ENCODE measurements at regions not wholly inside any gene's neighbourhood (a gene's known extent, or its start where the extent isn't known, plus 50 kb on each side); places are given as distances from the start of the nearest gene placed in this dataset.

DNA sequence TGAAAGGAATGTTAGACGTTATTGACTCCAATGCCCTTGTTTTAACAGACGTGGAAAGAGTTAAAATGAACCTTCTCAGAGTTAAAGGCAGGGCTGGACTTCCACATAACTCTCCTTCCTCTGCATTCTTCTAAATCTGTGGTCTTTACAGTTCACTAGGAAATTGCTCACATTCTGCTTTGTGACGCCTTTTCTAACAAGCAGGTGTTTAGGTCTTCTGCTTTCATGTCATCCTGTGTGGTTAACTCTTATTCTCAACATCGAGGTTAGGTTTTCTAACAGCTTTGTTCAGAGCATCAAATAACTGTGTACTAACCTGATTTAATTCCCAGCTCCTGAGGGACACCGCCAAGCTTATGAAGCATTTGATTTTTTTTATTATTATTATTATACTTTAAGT lies 81.3 kb upstream of the NT5E start:
- POLR2A ChIA-PET = no interaction called here
- Histone ChIP-seq H3K36me3 (ENCODE audit: control insufficient read depth in 4 of 4, insufficient read depth in 4 of 4, low read length in 3 of 4) (no peaks in the 10 kb centered on the region), H3K27ac (ENCODE audit: insufficient read depth in 1 of 2, low read depth in 1 of 2, low read length in 2 of 2, poor library complexity in 1 of 2, severe bottlenecking in 2 of 2) (no peak overlapping the region), H3K4me3 (ENCODE audit: control insufficient read depth in 1 of 7, extremely low read depth in 1 of 7, insufficient read depth in 4 of 7, low read depth in 2 of 7, low read length in 6 of 7) (no peak overlapping the region), H3K4me1 (ENCODE audit: control extremely low read depth in 1 of 4, control insufficient read depth in 4 of 4, insufficient read depth in 4 of 4, low read length in 3 of 4) (no peaks in the 10 kb centered on the region), H3K9me3 (ENCODE audit: control extremely low read depth in 1 of 5, control insufficient read depth in 4 of 5, insufficient read depth in 2 of 5, low read depth in 1 of 5, low read length in 4 of 5) (no peaks in the 10 kb centered on the region), H3K27me3 (replicated peaks in 2 of 5; ENCODE audit: control insufficient read depth in 4 of 5, insufficient read depth in 5 of 5, low read length in 4 of 5) (no peaks in the 10 kb centered on the region)
- no peak for DNase-seq
- 43% methylated on average over 3 of the region's 5 CpGs for WGBS (ENCODE audit: insufficient coverage)
- CTCF ChIA-PET = no interaction called here

DNA sequence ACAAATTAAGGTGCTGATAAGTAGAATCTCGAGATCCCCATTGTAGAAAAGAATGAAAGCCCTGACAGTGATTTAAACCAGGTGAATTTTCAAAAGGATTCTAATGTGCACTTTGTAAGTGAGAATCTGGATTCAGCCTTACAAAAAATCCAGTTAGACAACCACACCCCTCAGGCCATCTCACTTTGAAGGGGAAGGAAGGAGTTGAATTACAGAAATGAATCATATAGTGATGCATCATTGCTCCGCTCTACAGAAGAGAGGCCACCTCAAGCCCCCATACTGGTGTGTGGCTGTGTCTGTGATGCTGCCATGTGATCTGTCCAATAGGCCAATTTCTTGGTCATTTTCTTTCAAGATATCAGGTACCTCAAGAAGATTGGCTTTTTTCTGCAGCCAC lies 85.5 kb upstream of the NT5E start:
- H3K36me3 ChIP-seq (ENCODE audit: control insufficient read depth in 4 of 4, insufficient read depth in 4 of 4, low read length in 3 of 4) = no peaks in the 10 kb centered on the region
- no peak overlapping the region for H3K4me3 ChIP-seq (ENCODE audit: control insufficient read depth in 1 of 7, extremely low read depth in 1 of 7, insufficient read depth in 4 of 7, low read depth in 2 of 7, low read length in 6 of 7)
- 80% methylated on average over 1 of the region's 2 CpGs for WGBS (ENCODE audit: insufficient coverage)
- no peaks in the 10 kb centered on the region for H3K9me3 ChIP-seq (ENCODE audit: control extremely low read depth in 1 of 5, control insufficient read depth in 4 of 5, insufficient read depth in 2 of 5, low read depth in 1 of 5, low read length in 4 of 5)
- POLR2A ChIA-PET = no interaction called here
- peak in 2 of 3 donors; percentile 20 to 29 for DNase-seq
- H3K27ac ChIP-seq (ENCODE audit: insufficient read depth in 1 of 2, low read depth in 1 of 2, low read length in 2 of 2, poor library complexity in 1 of 2, severe bottlenecking in 2 of 2) = no peak overlapping the region
- H3K4me1 ChIP-seq (ENCODE audit: control extremely low read depth in 1 of 4, control insufficient read depth in 4 of 4, insufficient read depth in 4 of 4, low read length in 3 of 4) = no peaks in the 10 kb centered on the region
- H3K27me3 ChIP-seq (replicated peaks in 2 of 5; ENCODE audit: control insufficient read depth in 4 of 5, insufficient read depth in 5 of 5, low read length in 4 of 5) = peaks cover 0 to 3% (median 0%) of the 10 kb centered on the region in 5 experiments
- CTCF ChIA-PET = no interaction called here

DNA sequence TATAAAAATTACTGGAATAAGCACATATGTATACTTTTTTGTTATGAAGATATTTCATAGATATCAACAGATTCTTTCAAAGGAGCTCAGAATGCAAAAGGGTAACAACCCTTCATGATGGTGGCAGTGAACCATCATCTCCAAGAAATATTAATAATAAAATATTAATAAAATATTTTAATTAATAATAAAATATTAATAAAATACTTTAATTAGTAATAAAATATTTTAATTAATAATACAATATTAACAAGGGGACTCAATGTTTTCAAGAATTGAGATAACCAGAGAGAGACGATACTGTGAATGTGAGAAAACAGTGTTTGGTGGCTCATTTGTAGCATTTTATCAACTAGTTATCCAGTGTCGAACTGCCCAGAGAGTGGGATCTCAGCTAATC lies 86.0 kb upstream of the NT5E start:
- H3K4me3 ChIP-seq (ENCODE audit: control insufficient read depth in 1 of 7, extremely low read depth in 1 of 7, insufficient read depth in 4 of 7, low read depth in 2 of 7, low read length in 6 of 7) = no peak overlapping the region
- no peak overlapping the region for H3K27ac ChIP-seq (ENCODE audit: insufficient read depth in 1 of 2, low read depth in 1 of 2, low read length in 2 of 2, poor library complexity in 1 of 2, severe bottlenecking in 2 of 2)
- no peaks in the 10 kb centered on the region for H3K4me1 ChIP-seq (ENCODE audit: control extremely low read depth in 1 of 4, control insufficient read depth in 4 of 4, insufficient read depth in 4 of 4, low read length in 3 of 4)
- DNase-seq = no peak
- ChIA-PET CTCF (no interaction called here), POLR2A (no interaction called here)
- H3K36me3 ChIP-seq (ENCODE audit: control insufficient read depth in 4 of 4, insufficient read depth in 4 of 4, low read length in 3 of 4) = no peaks in the 10 kb centered on the region
- WGBS (ENCODE audit: insufficient coverage) = 100% methylated on average over 2 of the region's 2 CpGs
- no peaks in the 10 kb centered on the region for H3K9me3 ChIP-seq (ENCODE audit: control extremely low read depth in 1 of 5, control insufficient read depth in 4 of 5, insufficient read depth in 2 of 5, low read depth in 1 of 5, low read length in 4 of 5)
- peaks cover 0 to 4% (median 0%) of the 10 kb centered on the region in 5 experiments for H3K27me3 ChIP-seq (replicated peaks in 2 of 5; ENCODE audit: control insufficient read depth in 4 of 5, insufficient read depth in 5 of 5, low read length in 4 of 5)

DNA sequence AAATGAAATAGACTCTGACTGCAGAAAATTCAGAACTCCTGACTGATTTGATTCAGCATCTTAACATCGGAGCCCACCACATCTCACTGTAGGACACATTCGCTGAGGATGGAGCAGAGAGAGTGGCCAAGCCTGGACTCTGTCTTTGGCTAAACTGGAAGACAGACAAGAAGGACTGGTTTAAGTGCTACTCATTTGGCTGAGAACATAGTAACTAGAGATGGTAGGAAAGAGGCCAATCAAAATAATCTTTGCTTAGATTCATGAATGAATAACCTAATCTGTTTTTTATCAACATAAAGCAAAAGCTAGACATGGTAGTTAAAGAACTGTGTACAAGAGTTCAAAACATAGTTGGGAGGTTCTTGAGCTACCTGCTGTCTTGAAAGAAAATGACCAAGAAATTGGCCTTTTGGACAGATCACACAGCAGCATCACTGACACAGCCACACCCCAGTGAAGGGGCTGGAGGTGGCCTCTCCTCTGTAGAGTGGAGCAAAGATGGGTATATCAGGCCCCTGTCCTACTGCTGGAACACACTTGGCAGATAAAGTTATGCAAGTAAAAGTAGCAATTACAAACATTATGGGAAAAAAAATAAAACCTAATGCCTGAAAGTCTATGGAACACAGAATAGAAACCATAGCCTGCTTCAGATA lies 87.1 kb upstream of the NT5E start:
- Histone ChIP-seq H3K4me3 (ENCODE audit: control insufficient read depth in 1 of 7, extremely low read depth in 1 of 7, insufficient read depth in 4 of 7, low read depth in 2 of 7, low read length in 6 of 7) (no peak overlapping the region), H3K27me3 (replicated peaks in 2 of 5; ENCODE audit: control insufficient read depth in 4 of 5, insufficient read depth in 5 of 5, low read length in 4 of 5) (peaks cover 0 to 4% (median 0%) of the 10 kb centered on the region in 5 experiments), H3K27ac (ENCODE audit: insufficient read depth in 1 of 2, low read depth in 1 of 2, low read length in 2 of 2, poor library complexity in 1 of 2, severe bottlenecking in 2 of 2) (no peak overlapping the region), H3K9me3 (ENCODE audit: control extremely low read depth in 1 of 5, control insufficient read depth in 4 of 5, insufficient read depth in 2 of 5, low read depth in 1 of 5, low read length in 4 of 5) (no peaks in the 10 kb centered on the region), H3K4me1 (ENCODE audit: control extremely low read depth in 1 of 4, control insufficient read depth in 4 of 4, insufficient read depth in 4 of 4, low read length in 3 of 4) (no peaks in the 10 kb centered on the region), H3K36me3 (ENCODE audit: control insufficient read depth in 4 of 4, insufficient read depth in 4 of 4, low read length in 3 of 4) (no peaks in the 10 kb centered on the region)
- WGBS (ENCODE audit: insufficient coverage) = 80% methylated on average over 1 of the region's 2 CpGs
- CTCF ChIA-PET = interaction anchor here (6.3 kb wide), 1 partner anchor 121 kb away, joined by 37 read pairs; no protein-coding TSS in a partner anchor
- POLR2A ChIA-PET = no interaction called here
- DNase-seq = no peak

DNA sequence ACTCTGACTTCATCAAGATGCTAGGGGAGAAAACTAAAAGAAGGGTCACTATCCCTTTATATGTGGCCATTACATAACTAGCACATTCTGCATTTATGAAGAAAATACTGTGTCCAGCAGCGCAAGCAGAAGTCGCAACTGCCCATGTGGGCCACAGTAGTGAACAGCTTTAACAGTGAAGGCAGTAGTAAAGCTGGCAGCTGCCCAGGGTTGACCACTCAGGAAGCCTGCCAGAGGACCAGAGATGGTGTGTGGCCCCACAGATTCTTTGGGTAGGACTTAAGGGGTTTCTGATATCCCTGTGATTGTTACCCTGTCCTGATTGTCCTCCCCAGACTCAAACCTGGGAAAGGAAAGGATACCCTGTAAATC lies 88.3 kb upstream of the NT5E start:
- no peak for DNase-seq
- 100% methylated on average over 2 of the region's 2 CpGs for WGBS (ENCODE audit: insufficient coverage)
- no peaks in the 10 kb centered on the region for H3K9me3 ChIP-seq (ENCODE audit: control extremely low read depth in 1 of 5, control insufficient read depth in 4 of 5, insufficient read depth in 2 of 5, low read depth in 1 of 5, low read length in 4 of 5)
- peaks cover 0 to 4% (median 0%) of the 10 kb centered on the region in 5 experiments for H3K27me3 ChIP-seq (replicated peaks in 2 of 5; ENCODE audit: control insufficient read depth in 4 of 5, insufficient read depth in 5 of 5, low read length in 4 of 5)
- CTCF ChIA-PET = interaction anchor here (1.6 to 6.3 kb wide), 2 partner anchors 42 to 122 kb away, joined by 4 to 37 read pairs; no protein-coding TSS in a partner anchor
- no peaks in the 10 kb centered on the region for H3K4me1 ChIP-seq (ENCODE audit: control extremely low read depth in 1 of 4, control insufficient read depth in 4 of 4, insufficient read depth in 4 of 4, low read length in 3 of 4)
- H3K27ac ChIP-seq (ENCODE audit: insufficient read depth in 1 of 2, low read depth in 1 of 2, low read length in 2 of 2, poor library complexity in 1 of 2, severe bottlenecking in 2 of 2) = no peak overlapping the region
- POLR2A ChIA-PET = interaction anchor here (0.6 kb wide), 1 partner anchor 163 kb away, joined by 3 read pairs; no protein-coding TSS in a partner anchor
- H3K4me3 ChIP-seq (ENCODE audit: control insufficient read depth in 1 of 7, extremely low read depth in 1 of 7, insufficient read depth in 4 of 7, low read depth in 2 of 7, low read length in 6 of 7) = no peak overlapping the region
- no peaks in the 10 kb centered on the region for H3K36me3 ChIP-seq (ENCODE audit: control insufficient read depth in 4 of 4, insufficient read depth in 4 of 4, low read length in 3 of 4)

DNA sequence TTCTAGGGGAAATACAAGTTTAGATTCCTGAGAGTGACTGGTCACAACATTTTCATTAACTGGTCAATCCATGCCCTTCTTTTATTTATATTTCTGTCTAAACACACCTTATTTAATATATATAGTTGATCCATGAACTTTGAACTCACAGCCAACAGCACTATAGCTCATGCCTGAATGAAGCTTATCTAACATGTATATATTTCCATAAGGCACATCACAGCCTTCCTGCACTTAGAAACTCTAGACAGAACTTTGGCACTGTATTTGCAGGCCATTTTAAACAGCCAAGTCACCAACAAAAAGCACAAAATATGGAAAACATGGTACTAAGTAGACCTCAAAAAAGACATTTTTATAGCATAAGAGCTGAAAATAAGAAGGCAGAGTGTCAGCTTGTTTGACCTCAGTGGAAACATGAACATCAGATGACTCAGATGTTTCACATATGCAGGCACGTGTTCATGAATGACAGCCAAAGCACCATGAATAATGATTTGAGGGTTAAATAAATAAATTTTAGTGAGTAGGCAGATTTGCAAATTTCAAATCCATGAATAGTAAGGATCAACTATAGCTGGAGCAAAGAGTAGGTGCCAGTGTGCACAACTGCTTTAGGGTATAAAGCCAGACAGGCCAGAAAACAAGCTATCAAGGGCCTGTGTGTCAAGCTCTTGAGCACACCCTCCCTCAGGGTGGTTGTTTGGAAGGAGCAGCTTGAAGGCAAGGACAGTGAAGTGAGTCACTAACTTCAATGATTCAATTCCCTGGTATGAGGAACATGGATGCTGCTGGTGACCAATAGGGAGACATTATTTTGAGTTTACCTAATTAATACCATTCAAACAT lies 88.9 kb upstream of the NT5E start:
- no peaks in the 10 kb centered on the region for H3K4me1 ChIP-seq (ENCODE audit: control extremely low read depth in 1 of 4, control insufficient read depth in 4 of 4, insufficient read depth in 4 of 4, low read length in 3 of 4)
- POLR2A ChIA-PET = interaction anchor here (0.6 kb wide), 2 partner anchors 164 to 614 kb away, joined by 3 to 5 read pairs; no protein-coding TSS in a partner anchor
- 56% methylated on average over 1 of the region's 1 CpG for WGBS (ENCODE audit: insufficient coverage)

DNA sequence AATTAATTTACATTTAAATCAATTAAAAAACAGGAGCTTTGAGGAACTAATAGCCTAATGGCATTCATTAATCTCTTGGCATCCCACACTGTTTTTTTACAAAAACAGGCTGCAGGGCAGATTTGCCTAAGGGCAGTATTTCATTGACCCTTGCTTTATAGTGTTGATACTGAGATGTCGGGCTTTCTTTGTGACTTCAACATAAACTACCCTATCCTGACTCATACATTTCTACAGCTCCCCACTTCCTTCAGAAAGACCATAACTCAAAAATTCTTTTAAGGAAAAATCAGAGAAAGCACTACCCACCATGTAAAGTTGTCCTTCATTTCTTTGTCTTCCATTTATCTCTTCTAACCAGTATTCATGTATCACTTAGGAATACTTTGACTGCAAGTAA lies 92.2 kb upstream of the NT5E start:
- Histone ChIP-seq H3K27me3 (replicated peaks in 2 of 5; ENCODE audit: control insufficient read depth in 4 of 5, insufficient read depth in 5 of 5, low read length in 4 of 5) (peaks cover 0 to 5% (median 0%) of the 10 kb centered on the region in 5 experiments), H3K27ac (ENCODE audit: insufficient read depth in 1 of 2, low read depth in 1 of 2, low read length in 2 of 2, poor library complexity in 1 of 2, severe bottlenecking in 2 of 2) (no peak overlapping the region), H3K36me3 (ENCODE audit: control insufficient read depth in 4 of 4, insufficient read depth in 4 of 4, low read length in 3 of 4) (no peaks in the 10 kb centered on the region), H3K4me3 (ENCODE audit: control insufficient read depth in 1 of 7, extremely low read depth in 1 of 7, insufficient read depth in 4 of 7, low read depth in 2 of 7, low read length in 6 of 7) (no peak overlapping the region), H3K9me3 (ENCODE audit: control extremely low read depth in 1 of 5, control insufficient read depth in 4 of 5, insufficient read depth in 2 of 5, low read depth in 1 of 5, low read length in 4 of 5) (no peaks in the 10 kb centered on the region), H3K4me1 (ENCODE audit: control extremely low read depth in 1 of 4, control insufficient read depth in 4 of 4, insufficient read depth in 4 of 4, low read length in 3 of 4) (no peaks in the 10 kb centered on the region)
- no peak for DNase-seq
- no CpG with 5 or more reads among the region's 1 CpG for WGBS (ENCODE audit: insufficient coverage)
- ChIA-PET POLR2A (no interaction called here), CTCF (interaction anchor here (0.9 to 6.3 kb wide), 2 partner anchors 116 to 126 kb away, joined by 3 to 37 read pairs; no protein-coding TSS in a partner anchor)

More for the DNA sequence above, 88.9 kb upstream of the NT5E start:
- Histone ChIP-seq H3K4me3 (ENCODE audit: control insufficient read depth in 1 of 7, extremely low read depth in 1 of 7, insufficient read depth in 4 of 7, low read depth in 2 of 7, low read length in 6 of 7) (no peak overlapping the region), H3K27me3 (replicated peaks in 2 of 5; ENCODE audit: control insufficient read depth in 4 of 5, insufficient read depth in 5 of 5, low read length in 4 of 5) (peaks cover 0 to 4% (median 0%) of the 10 kb centered on the region in 5 experiments), H3K9me3 (ENCODE audit: control extremely low read depth in 1 of 5, control insufficient read depth in 4 of 5, insufficient read depth in 2 of 5, low read depth in 1 of 5, low read length in 4 of 5) (no peaks in the 10 kb centered on the region), H3K27ac (ENCODE audit: insufficient read depth in 1 of 2, low read depth in 1 of 2, low read length in 2 of 2, poor library complexity in 1 of 2, severe bottlenecking in 2 of 2) (no peak overlapping the region), H3K36me3 (ENCODE audit: control insufficient read depth in 4 of 4, insufficient read depth in 4 of 4, low read length in 3 of 4) (no peaks in the 10 kb centered on the region)
- DNase-seq = no peak
- CTCF ChIA-PET = interaction anchor here (1.6 to 6.3 kb wide), 2 partner anchors 43 to 122 kb away, joined by 4 to 37 read pairs; no protein-coding TSS in a partner anchor

All from common myeloid progenitor, CD34-positive (primary cell).